Right lobe of liver (tissue), 4 donors: ENCODE measurements at regions not wholly inside any gene's neighbourhood (a gene's known extent, or its start where the extent isn't known, plus 50 kb on each side); places are given as distances from the start of the nearest gene placed in this dataset.

Experiments
- CTCF ChIP-seq, 4 donors: fragments of 200-600 bp in 3 of 4; fragments of 450-650 bp in 1 of 4; IDR thresholded peaks; one replicate each; pipeline versions ENCODE4 v1.5.1 to v1.8.0; 2016 to 2022; ENCODE audit warnings: antibody characterized with exemption in 4 of 4, mild to moderate bottlenecking in 2 of 4
- POLR2A ChIP-seq: fragments of 450-650 bp; IDR thresholded peaks from one replicate; pipeline ENCODE4 v1.6.1; 2017; ENCODE audit warnings: antibody characterized with exemption, mild to moderate bottlenecking
- donor health status: DM: no; HTN: no; CAD: no.
- donor health status: DM: no; HTN: no; CAD: no.
- donor health status: DM: no; HTN: yes; CAD: no.

- TF ChIP-seq CTCF (IDR thresholded peaks at IDR 0.05) (no peak), POLR2A (no peak)
Measured at GRCh38 chrX:19172741-19173140, 50.5 kb upstream of the ADGRG2 start.
